ENCODE measurements at regions not wholly inside any gene's neighbourhood (a gene's known extent, or its start where the extent isn't known, plus 50 kb on each side); places are given as distances from the start of the nearest gene placed in this dataset.

DNA sequence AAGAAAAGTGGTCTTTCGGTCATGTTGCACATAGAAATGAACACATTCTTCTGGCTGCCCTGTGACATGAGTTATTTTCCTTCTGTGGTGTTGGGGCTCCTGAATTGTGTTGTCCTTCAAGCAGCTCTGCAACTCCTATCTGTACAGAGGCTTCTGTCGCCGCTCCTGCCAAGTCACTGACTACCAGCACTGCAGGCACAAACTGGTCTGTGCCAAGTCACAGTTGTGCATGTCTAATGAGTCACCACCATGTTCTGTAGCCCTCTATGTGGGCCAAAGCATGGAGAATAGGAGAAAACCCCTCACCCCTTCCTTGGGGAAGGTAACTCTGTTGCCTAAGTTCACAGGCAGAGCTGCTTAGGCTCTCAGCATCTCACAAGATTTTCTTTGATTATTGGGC lies 283.3 kb downstream of the RPL10L start:
- TF ChIP-seq, protein P1, sequence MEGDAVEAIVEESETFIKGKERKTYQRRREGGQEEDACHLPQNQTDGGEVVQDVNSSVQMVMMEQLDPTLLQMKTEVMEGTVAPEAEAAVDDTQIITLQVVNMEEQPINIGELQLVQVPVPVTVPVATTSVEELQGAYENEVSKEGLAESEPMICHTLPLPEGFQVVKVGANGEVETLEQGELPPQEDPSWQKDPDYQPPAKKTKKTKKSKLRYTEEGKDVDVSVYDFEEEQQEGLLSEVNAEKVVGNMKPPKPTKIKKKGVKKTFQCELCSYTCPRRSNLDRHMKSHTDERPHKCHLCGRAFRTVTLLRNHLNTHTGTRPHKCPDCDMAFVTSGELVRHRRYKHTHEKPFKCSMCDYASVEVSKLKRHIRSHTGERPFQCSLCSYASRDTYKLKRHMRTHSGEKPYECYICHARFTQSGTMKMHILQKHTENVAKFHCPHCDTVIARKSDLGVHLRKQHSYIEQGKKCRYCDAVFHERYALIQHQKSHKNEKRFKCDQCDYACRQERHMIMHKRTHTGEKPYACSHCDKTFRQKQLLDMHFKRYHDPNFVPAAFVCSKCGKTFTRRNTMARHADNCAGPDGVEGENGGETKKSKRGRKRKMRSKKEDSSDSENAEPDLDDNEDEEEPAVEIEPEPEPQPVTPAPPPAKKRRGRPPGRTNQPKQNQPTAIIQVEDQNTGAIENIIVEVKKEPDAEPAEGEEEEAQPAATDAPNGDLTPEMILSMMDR (IDR thresholded peaks at IDR 0.05): no peak
- TF ChIP-seq EP300 (IDR thresholded peaks at IDR 0.05) (no peak), POLR2A (IDR thresholded peaks at IDR 0.05) (no peak), POLR2AphosphoS5 (IDR thresholded peaks at IDR 0.05) (no peak)
